ENCODE measurements at regions not wholly inside any gene's neighbourhood (a gene's known extent, or its start where the extent isn't known, plus 50 kb on each side); places are given as distances from the start of the nearest gene placed in this dataset.

DNA sequence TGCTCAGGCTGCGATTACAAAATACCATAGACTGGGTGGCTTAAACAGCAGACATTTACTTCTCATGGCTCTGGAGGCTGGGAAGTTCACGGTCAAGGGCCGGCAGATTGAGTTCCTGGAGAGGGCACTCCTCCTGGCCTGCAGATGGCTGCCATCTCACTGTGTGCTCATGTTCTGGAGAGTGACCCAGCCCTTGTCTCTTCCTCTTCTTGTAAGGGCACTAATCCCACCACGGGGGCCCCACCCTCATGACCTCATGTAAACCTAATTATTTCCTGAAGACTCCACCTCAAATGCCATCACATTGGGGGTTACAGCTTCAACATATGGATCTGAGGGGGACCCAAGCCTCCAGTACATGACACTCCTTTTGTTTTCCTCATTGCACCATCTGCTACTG lies 56.0 kb upstream of the CLDN10 start:
- DNase-seq (ENCODE audit: low read depth in 1 of 2, low spot score in 1 of 2), result no peak

DNA sequence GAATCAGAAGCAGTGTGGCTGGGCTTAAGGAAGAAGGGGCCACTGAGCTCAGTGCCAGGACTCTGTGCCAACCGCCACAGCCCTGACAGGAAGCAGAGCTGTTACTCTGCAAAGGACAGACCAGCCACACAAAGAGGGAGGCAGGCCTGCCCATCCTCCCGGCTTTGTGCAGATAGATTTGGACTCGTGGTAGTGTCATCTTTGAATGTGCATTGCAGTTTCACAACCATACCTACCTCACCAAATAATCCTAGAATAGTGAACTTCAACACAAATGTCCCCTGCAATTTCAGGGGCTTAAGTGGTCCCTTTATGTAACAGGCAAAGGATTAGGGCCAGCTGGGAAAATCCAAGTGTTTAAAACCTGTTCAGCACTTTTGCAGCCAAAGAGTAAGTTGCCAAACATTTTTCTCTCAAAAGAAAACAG lies 55.1 kb upstream of the CLDN10 start:
- DNase-seq (ENCODE audit: low read depth in 1 of 2, low spot score in 1 of 2), result no peak

- DNase-seq (ENCODE audit: low read depth in 1 of 2, low spot score in 1 of 2), result no peak
These were observed 53.6 kb upstream of the CLDN10 start for GRCh38 chr13:95498886-95499285.

- DNase-seq (ENCODE audit: low read depth in 1 of 2, low spot score in 1 of 2), result no peak
These were observed 52.5 kb upstream of the CLDN10 start for GRCh38 chr13:95499811-95500712.

GRCh38 chr13:95502216-95502615 lies 50.3 kb upstream of the CLDN10 start:
- no peak for DNase-seq (ENCODE audit: low read depth in 1 of 2, low spot score in 1 of 2)
